H9 (cell line): ENCODE measurements at regions not wholly inside any gene's neighbourhood (a gene's known extent, or its start where the extent isn't known, plus 50 kb on each side); places are given as distances from the start of the nearest gene placed in this dataset.

Source experiments
- DNase-seq: peaks from one replicate; pipeline ENCODE4 v3.0.0-alpha.2; 2017
- H2AFZ ChIP-seq: one replicate; pipeline ENCODE4 v1.6.1; 2013; ENCODE audit warnings: mild to moderate bottlenecking, low read length, control low read depth, moderate library complexity
- H2AK5ac ChIP-seq: 2 replicates; pipeline ENCODE4 v1.6.1; 2013; ENCODE audit warnings: low read length, control low read depth, mixed read lengths; ENCODE audit not compliant: insufficient read length
- H2BK120ac ChIP-seq: one replicate; pipeline ENCODE4 v1.6.1; 2013; ENCODE audit warnings: low read depth, mild to moderate bottlenecking, low read length, control low read depth, inconsistent platforms; ENCODE audit not compliant: poor library complexity, severe bottlenecking
- H2BK12ac ChIP-seq: 2 replicates; pipeline ENCODE4 v1.6.1; 2013; ENCODE audit warnings: low read length, control low read depth, mixed read lengths, low read depth; ENCODE audit not compliant: insufficient read length
- H2BK15ac ChIP-seq: 2 replicates; pipeline ENCODE4 v1.6.1; 2013; ENCODE audit warnings: low read depth, low read length, control low read depth
- H2BK20ac ChIP-seq: one replicate; pipeline ENCODE4 v1.6.1; 2013; ENCODE audit warnings: low read depth, mild to moderate bottlenecking, low read length, control low read depth, inconsistent platforms; ENCODE audit not compliant: poor library complexity, severe bottlenecking
- H2BK5ac ChIP-seq: 2 replicates; pipeline ENCODE4 v1.6.1; 2013; ENCODE audit warnings: low read length, control low read depth, mixed read lengths; ENCODE audit not compliant: insufficient read length
- H3K14ac ChIP-seq: 2 replicates; pipeline ENCODE4 v1.6.1; 2013; ENCODE audit warnings: low read length, control low read depth; ENCODE audit not compliant: insufficient read depth
- H3K18ac ChIP-seq: 2 replicates; pipeline ENCODE4 v1.6.1; 2013; ENCODE audit warnings: low read depth, mild to moderate bottlenecking, mixed read lengths, low read length, control low read depth; ENCODE audit not compliant: insufficient read length
- H3K23ac ChIP-seq: 2 replicates; pipeline ENCODE4 v1.6.1; 2013; ENCODE audit warnings: low read length, control low read depth, mixed read lengths, low read depth; ENCODE audit not compliant: insufficient read length
- H3K23me2 ChIP-seq: 2 replicates; pipeline ENCODE4 v1.6.1; 2013; ENCODE audit warnings: low read depth, mild to moderate bottlenecking, mixed read lengths, low read length, control low read depth; ENCODE audit not compliant: insufficient read length, poor library complexity, severe bottlenecking
- H3K27ac ChIP-seq: 2 replicates; pipeline ENCODE4 v1.5.1; 2013; ENCODE audit warnings: low read length, control low read depth, mixed read lengths, low read depth; ENCODE audit not compliant: insufficient read length
- H3K27me3 ChIP-seq: 2 replicates; pipeline ENCODE4 v1.6.1; 2013; ENCODE audit warnings: low read length, control low read depth, inconsistent platforms; ENCODE audit not compliant: insufficient read depth
- H3K4ac ChIP-seq: 2 replicates; pipeline ENCODE4 v1.6.1; 2013; ENCODE audit warnings: low read depth, mild to moderate bottlenecking, control low read depth, inconsistent platforms, low read length, moderate library complexity
- H3K4me1 ChIP-seq: 2 replicates; pipeline ENCODE4 v1.6.1; 2013; ENCODE audit warnings: low read length, control low read depth, inconsistent platforms; ENCODE audit not compliant: insufficient read depth
- H3K4me2 ChIP-seq: 2 replicates; pipeline ENCODE4 v1.6.1; 2013; ENCODE audit warnings: low read length, control low read depth, mixed read lengths; ENCODE audit not compliant: insufficient read length, insufficient read depth
- H3K56ac ChIP-seq: 2 replicates; pipeline ENCODE4 v1.6.1; 2013; ENCODE audit warnings: low read depth, mild to moderate bottlenecking, mixed read lengths, low read length, control low read depth; ENCODE audit not compliant: insufficient read length
- H3K79me1 ChIP-seq: 2 replicates; pipeline ENCODE4 v1.6.1; 2013; ENCODE audit warnings: low read depth, mild to moderate bottlenecking, moderate library complexity, low read length, control low read depth, inconsistent platforms; ENCODE audit not compliant: insufficient read depth, poor library complexity, severe bottlenecking
- H3K79me2 ChIP-seq: 2 replicates; pipeline ENCODE4 v1.6.1; 2013; ENCODE audit warnings: low read length, control low read depth, inconsistent platforms; ENCODE audit not compliant: insufficient read depth
- H3K9ac ChIP-seq: 2 replicates; pipeline ENCODE4 v1.6.1; 2013; ENCODE audit warnings: low read length, control low read depth, mixed read lengths; ENCODE audit not compliant: insufficient read length; ENCODE audit errors: extremely low read depth
- H3K9me3 ChIP-seq: one replicate; pipeline ENCODE4 v1.6.1; 2013; ENCODE audit warnings: low read depth, low read length, inconsistent platforms; ENCODE audit not compliant: control insufficient read depth
- H3T11ph ChIP-seq: one replicate; pipeline ENCODE4 v1.6.1; 2013; ENCODE audit warnings: mild to moderate bottlenecking, low read length, control low read depth, inconsistent platforms
- H4K20me1 ChIP-seq: one replicate; pipeline ENCODE4 v1.6.1; 2013; ENCODE audit not compliant: control insufficient read depth, insufficient read length, insufficient read depth
- H4K5ac ChIP-seq: 2 replicates; pipeline ENCODE4 v1.6.1; 2013; ENCODE audit warnings: low read depth, mild to moderate bottlenecking, mixed read lengths, low read length, control low read depth; ENCODE audit not compliant: insufficient read length
- H4K8ac ChIP-seq: replicated peaks from 2 replicates; pipeline ENCODE4 v1.6.1; 2013; ENCODE audit warnings: low read length, control low read depth, mixed read lengths, low read depth; ENCODE audit not compliant: insufficient read length
- H4K91ac ChIP-seq: 2 replicates; pipeline ENCODE4 v1.6.1; 2013; ENCODE audit warnings: low read depth, mild to moderate bottlenecking, moderate library complexity, mixed read lengths, low read length, control low read depth; ENCODE audit not compliant: insufficient read length
- H3K27ac Mint-ChIP-seq, 3 experiments: 2 replicates in 2 of 3; 3 replicates in 1 of 3; pipeline ENCODE4 v1.8.0; 2020 to 2021; ENCODE audit warnings: mixed read lengths in 3 of 3, mild to moderate bottlenecking in 1 of 3, moderate library complexity in 1 of 3
- H3K27me3 Mint-ChIP-seq: 2 replicates; pipeline ENCODE4 v1.8.0; 2021; ENCODE audit warnings: low read depth, mild to moderate bottlenecking, moderate library complexity, mixed read lengths
- H3K36me3 Mint-ChIP-seq, 3 experiments: 2 replicates in 2 of 3; 3 replicates in 1 of 3; pipeline ENCODE4 v1.8.0; 2020 to 2021; ENCODE audit warnings: low read depth in 3 of 3, mixed read lengths in 3 of 3; ENCODE audit not compliant: insufficient read depth in 1 of 3
- H3K4me1 Mint-ChIP-seq, 2 experiments: 2 replicates each; pipeline ENCODE4 v1.8.0; 2020; ENCODE audit warnings: mixed read lengths in 2 of 2
- H3K4me3 Mint-ChIP-seq, 2 experiments: 2 replicates in 1 of 2; 3 replicates in 1 of 2; pipeline ENCODE4 v1.8.0; 2020 to 2021; ENCODE audit warnings: mild to moderate bottlenecking in 2 of 2, mixed read lengths in 2 of 2, moderate library complexity in 1 of 2
- H3K9me3 Mint-ChIP-seq, 2 experiments: 2 replicates in 1 of 2; 3 replicates in 1 of 2; pipeline ENCODE4 v1.8.0; 2020; ENCODE audit warnings: mild to moderate bottlenecking in 2 of 2, mixed read lengths in 2 of 2, moderate library complexity in 1 of 2
- CTCF ChIP-seq: fragments of 200-600 bp; sonication (generic); conservative IDR thresholded peaks from 3 replicates; pipeline ENCODE4 v1.8.0; 2021; ENCODE audit warnings: antibody characterized with exemption, mild to moderate bottlenecking

- no peaks in the 10 kb centered on the region for H3K79me1 ChIP-seq
- no peak for DNase-seq
- H3K27ac Mint-ChIP-seq = no peak overlapping the region; a peak in 1 of 7 replicates
- H3K36me3 Mint-ChIP-seq = peaks cover under 1 to 5% (median 3%) of the 10 kb centered on the region in 3 experiments; a peak in 3 of 7 replicates
- no peaks in the 10 kb centered on the region for H3K23me2 ChIP-seq
- no peak for TF ChIP-seq CTCF
- H2BK12ac ChIP-seq = no peak overlapping the region
- no peak overlapping the region for H4K8ac ChIP-seq
- H4K5ac ChIP-seq = no peak overlapping the region
- H2BK120ac ChIP-seq = no peak overlapping the region
- no peak overlapping the region for H4K91ac ChIP-seq
- H3K9me3 ChIP-seq = no peaks in the 10 kb centered on the region
- no peaks in the 10 kb centered on the region for H3K79me2 ChIP-seq
- peaks cover under 1 to 2% of the 10 kb centered on the region in 2 experiments; a peak in 3 of 5 replicates for H3K9me3 Mint-ChIP-seq
- no peak overlapping the region for H3K4ac ChIP-seq
- H4K20me1 ChIP-seq = no peaks in the 10 kb centered on the region
- H2BK5ac ChIP-seq = no peak overlapping the region
- no peak overlapping the region for H3T11ph ChIP-seq
- H3K27me3 ChIP-seq = no peaks in the 10 kb centered on the region
- H2BK20ac ChIP-seq = no peak overlapping the region
- no peak overlapping the region for H2AFZ ChIP-seq
- no peak overlapping the region for H3K23ac ChIP-seq
- H3K27me3 Mint-ChIP-seq = no peaks in the 10 kb centered on the region
- no peak overlapping the region for H3K56ac ChIP-seq
- H2BK15ac ChIP-seq = no peak overlapping the region
- H3K4me1 Mint-ChIP-seq = peaks cover 12 to 15% of the 10 kb centered on the region in 2 experiments
- H3K9ac ChIP-seq = no peak overlapping the region
- no peak overlapping the region for H3K4me3 Mint-ChIP-seq
- H3K4me1 ChIP-seq = no peaks in the 10 kb centered on the region; the same call in 1 of the 2 replicates
- H3K14ac ChIP-seq = no peak overlapping the region
- no peak overlapping the region for H2AK5ac ChIP-seq
- no peak overlapping the region for H3K27ac ChIP-seq
- H3K4me2 ChIP-seq = no peak overlapping the region
- no peak overlapping the region for H3K18ac ChIP-seq
Measured at GRCh38 chr1:103274886-103275285, 166.6 kb upstream of the COL11A1 start.
